NB4 (cell line): ENCODE measurements at regions not wholly inside any gene's neighbourhood (a gene's known extent, or its start where the extent isn't known, plus 50 kb on each side); places are given as distances from the start of the nearest gene placed in this dataset.

Experiments used
- DNase-seq: peaks from one replicate; pipeline ENCODE4 v3.0.0; 2010; ENCODE audit warnings: low read depth
- H3K4me3 ChIP-seq: one replicate; pipeline ENCODE4 v1.5.1; 2011; ENCODE audit warnings: mild to moderate bottlenecking, low read depth, low read length, moderate library complexity
- CTCF ChIP-seq: IDR thresholded peaks from one replicate; pipeline ENCODE4 v1.5.1; 2012; ENCODE audit warnings: low read depth, low read length
- MAX ChIP-seq: IDR thresholded peaks from 2 replicates; pipeline ENCODE4 v1.6.1; 2011; ENCODE audit warnings: low read depth, low read length
- MYC ChIP-seq: IDR thresholded peaks from 2 replicates; pipeline ENCODE4 v1.6.1; 2011; ENCODE audit warnings: low read depth, low read length
- POLR2A ChIP-seq: IDR thresholded peaks from 2 replicates; pipeline ENCODE4 v1.6.1; 2011; ENCODE audit warnings: mild to moderate bottlenecking; ENCODE audit not compliant: insufficient read length; ENCODE audit errors: extremely low read depth

- no peak for TF ChIP-seq POLR2A
- no peak for TF ChIP-seq CTCF
- TF ChIP-seq MYC = no peak
- no peak for TF ChIP-seq MAX
- H3K4me3 ChIP-seq = no peak overlapping the region
- no peak for DNase-seq
These were observed 98.2 kb downstream of the OLFM4 start for GRCh38 chr13:53126841-53127245.

GRCh38 chr13:53127373-53127772 lies 98.8 kb downstream of the OLFM4 start:
- no peak for DNase-seq

GRCh38 chr13:53129864-53130393 lies 101.3 kb downstream of the OLFM4 start:
- no peak for DNase-seq
- no peak for TF ChIP-seq MAX
- TF ChIP-seq MYC = no peak
- TF ChIP-seq POLR2A = no peak
- TF ChIP-seq CTCF = no peak

More at GRCh38 chr13:53127373-53127772, 98.8 kb downstream of the OLFM4 start:
- no peak for TF ChIP-seq POLR2A
- no peak for TF ChIP-seq CTCF
- no peak for TF ChIP-seq MYC
- TF ChIP-seq MAX = no peak
- no peak overlapping the region for H3K4me3 ChIP-seq

GRCh38 chr13:53131361-53131760 lies 102.7 kb downstream of the OLFM4 start:
- no peak for DNase-seq
- no peak for TF ChIP-seq MAX
- TF ChIP-seq POLR2A = no peak
- TF ChIP-seq CTCF = no peak
- TF ChIP-seq MYC = no peak
- H3K4me3 ChIP-seq = no peak overlapping the region

More at GRCh38 chr13:53129864-53130393, 101.3 kb downstream of the OLFM4 start:
- no peak overlapping the region for H3K4me3 ChIP-seq

- no peak overlapping the region for H3K4me3 ChIP-seq
- no peak for TF ChIP-seq POLR2A
- no peak for TF ChIP-seq CTCF
- no peak for TF ChIP-seq MYC
- TF ChIP-seq MAX = no peak
- no peak for DNase-seq
These were observed 106.7 kb downstream of the OLFM4 start for GRCh38 chr13:53135301-53135700.
